ENCODE measurements at regions not wholly inside any gene's neighbourhood (a gene's known extent, or its start where the extent isn't known, plus 50 kb on each side); places are given as distances from the start of the nearest gene placed in this dataset.

DNA sequence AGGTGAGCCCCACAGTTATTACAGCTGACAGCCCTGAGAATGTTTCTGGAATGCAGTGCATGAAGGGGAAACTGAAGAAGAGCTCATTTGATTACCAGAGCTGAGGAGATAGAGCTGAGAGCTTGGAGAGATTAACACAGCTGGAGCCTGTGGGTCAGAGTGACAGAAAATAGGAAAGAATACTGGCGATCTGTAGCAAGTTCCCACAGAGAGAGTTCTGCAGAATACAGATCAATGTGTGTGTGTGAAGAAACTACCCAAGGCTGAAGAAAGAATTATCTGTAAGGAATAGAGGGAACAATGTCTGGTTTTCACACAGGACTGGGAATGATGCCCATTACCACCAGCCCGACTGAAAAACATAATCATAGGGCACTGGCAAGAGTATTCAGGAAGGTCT is 103.6 kb upstream of the SNX7 start:
- TF ChIP-seq, protein P1, sequence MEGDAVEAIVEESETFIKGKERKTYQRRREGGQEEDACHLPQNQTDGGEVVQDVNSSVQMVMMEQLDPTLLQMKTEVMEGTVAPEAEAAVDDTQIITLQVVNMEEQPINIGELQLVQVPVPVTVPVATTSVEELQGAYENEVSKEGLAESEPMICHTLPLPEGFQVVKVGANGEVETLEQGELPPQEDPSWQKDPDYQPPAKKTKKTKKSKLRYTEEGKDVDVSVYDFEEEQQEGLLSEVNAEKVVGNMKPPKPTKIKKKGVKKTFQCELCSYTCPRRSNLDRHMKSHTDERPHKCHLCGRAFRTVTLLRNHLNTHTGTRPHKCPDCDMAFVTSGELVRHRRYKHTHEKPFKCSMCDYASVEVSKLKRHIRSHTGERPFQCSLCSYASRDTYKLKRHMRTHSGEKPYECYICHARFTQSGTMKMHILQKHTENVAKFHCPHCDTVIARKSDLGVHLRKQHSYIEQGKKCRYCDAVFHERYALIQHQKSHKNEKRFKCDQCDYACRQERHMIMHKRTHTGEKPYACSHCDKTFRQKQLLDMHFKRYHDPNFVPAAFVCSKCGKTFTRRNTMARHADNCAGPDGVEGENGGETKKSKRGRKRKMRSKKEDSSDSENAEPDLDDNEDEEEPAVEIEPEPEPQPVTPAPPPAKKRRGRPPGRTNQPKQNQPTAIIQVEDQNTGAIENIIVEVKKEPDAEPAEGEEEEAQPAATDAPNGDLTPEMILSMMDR (IDR thresholded peaks at IDR 0.05), result no peak
- TF ChIP-seq POLR2AphosphoS5 (IDR thresholded peaks at IDR 0.05), result no peak
